Neural cell (in vitro differentiated cells): ENCODE measurements at regions not wholly inside any gene's neighbourhood (a gene's known extent, or its start where the extent isn't known, plus 50 kb on each side); places are given as distances from the start of the nearest gene placed in this dataset.

ENCODE experiments used
- CTCF ChIP-seq: fragments of 450-650 bp; IDR thresholded peaks from 2 replicates; pipeline ENCODE4 v1.5.1; 2014; ENCODE audit warnings: antibody characterized with exemption, mild to moderate bottlenecking, moderate library complexity; ENCODE audit not compliant: poor library complexity, severe bottlenecking
- EP300 ChIP-seq: fragments of 450-650 bp; conservative IDR thresholded peaks from 2 replicates; pipeline ENCODE4 v1.6.1; 2014; ENCODE audit warnings: antibody characterized with exemption, mild to moderate bottlenecking, moderate library complexity; ENCODE audit not compliant: poor library complexity, severe bottlenecking
- EZH2 ChIP-seq: fragments of 200-600, 300-800 bp; shearing (Covaris generic), sonication (generic); IDR thresholded peaks from 2 replicates; pipeline ENCODE4 v1.6.1; 2014; ENCODE audit warnings: antibody characterized with exemption, low read length, borderline replicate concordance, mild to moderate bottlenecking; ENCODE audit not compliant: insufficient read depth, poor library complexity, severe bottlenecking
- MXI1 ChIP-seq: fragments of 450-650 bp; conservative IDR thresholded peaks from 2 replicates; pipeline ENCODE4 v1.6.1; 2014; ENCODE audit warnings: antibody characterized with exemption, mild to moderate bottlenecking; ENCODE audit not compliant: poor library complexity, severe bottlenecking
- POLR2AphosphoS5 ChIP-seq: IDR thresholded peaks from 2 replicates; pipeline ENCODE4 v1.6.1; 2012
- RAD21 ChIP-seq: fragments of 450-650 bp; conservative IDR thresholded peaks from 2 replicates; pipeline ENCODE4 v1.6.1; 2014; ENCODE audit warnings: antibody characterized with exemption, mild to moderate bottlenecking, moderate library complexity
- SMC3 ChIP-seq: fragments of 450-650 bp; conservative IDR thresholded peaks from 2 replicates; pipeline ENCODE4 v1.6.1; 2014; ENCODE audit warnings: antibody characterized with exemption, mild to moderate bottlenecking, moderate library complexity; ENCODE audit not compliant: poor library complexity
- TAF1 ChIP-seq: IDR thresholded peaks from 2 replicates; pipeline ENCODE4 v1.6.1; 2012; ENCODE audit warnings: low read depth
- TF ChIP-seq, protein P1 (sequence below): IDR thresholded peaks from 2 replicates; pipeline ENCODE4 v1.6.1; 2012; ENCODE audit warnings: borderline replicate concordance

GRCh38 chr10:2942938-2943337 is 124.4 kb upstream of the PFKP start:
- no peak for TF ChIP-seq EZH2
- no peak for TF ChIP-seq CTCF
- TF ChIP-seq, protein P1, sequence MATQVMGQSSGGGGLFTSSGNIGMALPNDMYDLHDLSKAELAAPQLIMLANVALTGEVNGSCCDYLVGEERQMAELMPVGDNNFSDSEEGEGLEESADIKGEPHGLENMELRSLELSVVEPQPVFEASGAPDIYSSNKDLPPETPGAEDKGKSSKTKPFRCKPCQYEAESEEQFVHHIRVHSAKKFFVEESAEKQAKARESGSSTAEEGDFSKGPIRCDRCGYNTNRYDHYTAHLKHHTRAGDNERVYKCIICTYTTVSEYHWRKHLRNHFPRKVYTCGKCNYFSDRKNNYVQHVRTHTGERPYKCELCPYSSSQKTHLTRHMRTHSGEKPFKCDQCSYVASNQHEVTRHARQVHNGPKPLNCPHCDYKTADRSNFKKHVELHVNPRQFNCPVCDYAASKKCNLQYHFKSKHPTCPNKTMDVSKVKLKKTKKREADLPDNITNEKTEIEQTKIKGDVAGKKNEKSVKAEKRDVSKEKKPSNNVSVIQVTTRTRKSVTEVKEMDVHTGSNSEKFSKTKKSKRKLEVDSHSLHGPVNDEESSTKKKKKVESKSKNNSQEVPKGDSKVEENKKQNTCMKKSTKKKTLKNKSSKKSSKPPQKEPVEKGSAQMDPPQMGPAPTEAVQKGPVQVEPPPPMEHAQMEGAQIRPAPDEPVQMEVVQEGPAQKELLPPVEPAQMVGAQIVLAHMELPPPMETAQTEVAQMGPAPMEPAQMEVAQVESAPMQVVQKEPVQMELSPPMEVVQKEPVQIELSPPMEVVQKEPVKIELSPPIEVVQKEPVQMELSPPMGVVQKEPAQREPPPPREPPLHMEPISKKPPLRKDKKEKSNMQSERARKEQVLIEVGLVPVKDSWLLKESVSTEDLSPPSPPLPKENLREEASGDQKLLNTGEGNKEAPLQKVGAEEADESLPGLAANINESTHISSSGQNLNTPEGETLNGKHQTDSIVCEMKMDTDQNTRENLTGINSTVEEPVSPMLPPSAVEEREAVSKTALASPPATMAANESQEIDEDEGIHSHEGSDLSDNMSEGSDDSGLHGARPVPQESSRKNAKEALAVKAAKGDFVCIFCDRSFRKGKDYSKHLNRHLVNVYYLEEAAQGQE = no peak
- TF ChIP-seq RAD21 = no peak
- TF ChIP-seq POLR2AphosphoS5 = no peak
- no peak for TF ChIP-seq SMC3
- no peak for TF ChIP-seq EP300
- no peak for TF ChIP-seq MXI1
- no peak for TF ChIP-seq TAF1
